Uterus (tissue), 2 donors: ENCODE measurements at regions not wholly inside any gene's neighbourhood (a gene's known extent, or its start where the extent isn't known, plus 50 kb on each side); places are given as distances from the start of the nearest gene placed in this dataset.
"Not testable (repeated sequence)": the region's sequence is repeated elsewhere in the genome, so short reads cannot be mapped to it uniquely, and the experiment has no call there.

Source experiments
- POLR2A ChIP-seq, 2 donors: fragments of 450-650 bp; IDR thresholded peaks; one replicate each; pipeline ENCODE4 v1.6.1; 2016; ENCODE audit warnings: antibody characterized with exemption in 2 of 2, mild to moderate bottlenecking in 1 of 2, moderate library complexity in 1 of 2
- TF ChIP-seq, protein P1 (sequence below), 4 experiments: fragments of 200-600 bp in 2 of 4; fragments of 450-650 bp in 2 of 4; sonication (generic) in 2 of 4; IDR thresholded peaks; one replicate each; pipeline ENCODE4 v1.5.1; 2016 to 2019; ENCODE audit warnings: antibody characterized with exemption in 4 of 4, mild to moderate bottlenecking in 2 of 4, moderate library complexity in 1 of 4

GRCh38 chr12:59108516-59108915 lies 188.2 kb upstream of the LRIG3 start:
- TF ChIP-seq, protein P1, sequence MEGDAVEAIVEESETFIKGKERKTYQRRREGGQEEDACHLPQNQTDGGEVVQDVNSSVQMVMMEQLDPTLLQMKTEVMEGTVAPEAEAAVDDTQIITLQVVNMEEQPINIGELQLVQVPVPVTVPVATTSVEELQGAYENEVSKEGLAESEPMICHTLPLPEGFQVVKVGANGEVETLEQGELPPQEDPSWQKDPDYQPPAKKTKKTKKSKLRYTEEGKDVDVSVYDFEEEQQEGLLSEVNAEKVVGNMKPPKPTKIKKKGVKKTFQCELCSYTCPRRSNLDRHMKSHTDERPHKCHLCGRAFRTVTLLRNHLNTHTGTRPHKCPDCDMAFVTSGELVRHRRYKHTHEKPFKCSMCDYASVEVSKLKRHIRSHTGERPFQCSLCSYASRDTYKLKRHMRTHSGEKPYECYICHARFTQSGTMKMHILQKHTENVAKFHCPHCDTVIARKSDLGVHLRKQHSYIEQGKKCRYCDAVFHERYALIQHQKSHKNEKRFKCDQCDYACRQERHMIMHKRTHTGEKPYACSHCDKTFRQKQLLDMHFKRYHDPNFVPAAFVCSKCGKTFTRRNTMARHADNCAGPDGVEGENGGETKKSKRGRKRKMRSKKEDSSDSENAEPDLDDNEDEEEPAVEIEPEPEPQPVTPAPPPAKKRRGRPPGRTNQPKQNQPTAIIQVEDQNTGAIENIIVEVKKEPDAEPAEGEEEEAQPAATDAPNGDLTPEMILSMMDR (IDR thresholded peaks at IDR 0.05) = not testable (repeated sequence)
- TF ChIP-seq POLR2A (IDR thresholded peaks at IDR 0.05) = not testable (repeated sequence)
